ENCODE measurements at regions not wholly inside any gene's neighbourhood (a gene's known extent, or its start where the extent isn't known, plus 50 kb on each side); places are given as distances from the start of the nearest gene placed in this dataset.

- no peak for TF ChIP-seq CTCF (IDR thresholded peaks at IDR 0.05)
- no peak for TF ChIP-seq POLR2A (IDR thresholded peaks at IDR 0.05)
These were observed 614.6 kb upstream of the ITGA1 start for GRCh38 chr5:52173133-52173532.
